Smooth muscle cell (in vitro differentiated cells): ENCODE measurements at regions not wholly inside any gene's neighbourhood (a gene's known extent, or its start where the extent isn't known, plus 50 kb on each side); places are given as distances from the start of the nearest gene placed in this dataset.
"Not testable (repeated sequence)": the region's sequence is repeated elsewhere in the genome, so short reads cannot be mapped to it uniquely, and the experiment has no call there.

ENCODE experiments used
- DNase-seq: peaks from one replicate; lab custom pipeline; 2025; ENCODE audit not compliant: unreplicated experiment; lab: John Stamatoyannopoulos, UW
- H2AFZ ChIP-seq: fragments of 200-600 bp; sonication (generic); 2 replicates; pipeline ENCODE4 v1.6.0; 2016; ENCODE audit warnings: antibody characterized with exemption, low read depth, mild to moderate bottlenecking
- H3F3A ChIP-seq: fragments of 200-600 bp; sonication (generic); 2 replicates; pipeline ENCODE4 v1.6.0; 2017; ENCODE audit warnings: antibody characterized with exemption, low read depth
- H3K27ac ChIP-seq: fragments of 200-600 bp; sonication (generic); 2 replicates; pipeline ENCODE4 v1.5.1; 2016; ENCODE audit warnings: low read depth, mild to moderate bottlenecking
- H3K27me3 ChIP-seq: fragments of 200-600 bp; sonication (generic); 2 replicates; pipeline ENCODE4 v1.6.1; 2016; ENCODE audit warnings: low read depth, mild to moderate bottlenecking
- H3K36me3 ChIP-seq: fragments of 200-600 bp; sonication (generic); 2 replicates; pipeline ENCODE4 v1.5.1; 2016; ENCODE audit warnings: low read depth
- H3K4me1 ChIP-seq: fragments of 200-600 bp; sonication (generic); 2 replicates; pipeline ENCODE4 v1.5.1; 2016; ENCODE audit warnings: low read depth
- H3K4me2 ChIP-seq: fragments of 200-600 bp; sonication (generic); 2 replicates; pipeline ENCODE4 v1.6.0; 2016; ENCODE audit warnings: mild to moderate bottlenecking
- H3K4me3 ChIP-seq: fragments of 200-600 bp; sonication (generic); 2 replicates; pipeline ENCODE4 v1.5.1; 2016; ENCODE audit warnings: mild to moderate bottlenecking
- H3K79me2 ChIP-seq: fragments of 200-600 bp; sonication (generic); 2 replicates; pipeline ENCODE4 v1.6.0; 2016; ENCODE audit warnings: low read depth, mild to moderate bottlenecking
- H3K9ac ChIP-seq: fragments of 200-600 bp; sonication (generic); 2 replicates; pipeline ENCODE4 v1.6.0; 2016; ENCODE audit warnings: low read depth
- H3K9me3 ChIP-seq: fragments of 200-600 bp; sonication (generic); replicated peaks from 2 replicates; pipeline ENCODE4 v1.5.1; 2016; ENCODE audit warnings: low read depth
- H4K20me1 ChIP-seq: fragments of 200-600 bp; sonication (generic); 2 replicates; pipeline ENCODE4 v1.6.0; 2016; ENCODE audit warnings: low read depth
- CTCF ChIP-seq: fragments of 200-600 bp; sonication (generic); IDR thresholded peaks from 2 replicates; pipeline ENCODE4 v1.5.1; 2017; ENCODE audit warnings: borderline replicate concordance, mild to moderate bottlenecking, antibody characterized with exemption; ENCODE audit not compliant: insufficient read depth, poor library complexity, severe bottlenecking
- WGBS: methylation state at CpG from one replicate; pipeline ENCODE4 v1.1.7; 2016; ENCODE audit warnings: low lambda C conversion rate; 5-methylcytosine and 5-hydroxymethylcytosine counted together

DNA sequence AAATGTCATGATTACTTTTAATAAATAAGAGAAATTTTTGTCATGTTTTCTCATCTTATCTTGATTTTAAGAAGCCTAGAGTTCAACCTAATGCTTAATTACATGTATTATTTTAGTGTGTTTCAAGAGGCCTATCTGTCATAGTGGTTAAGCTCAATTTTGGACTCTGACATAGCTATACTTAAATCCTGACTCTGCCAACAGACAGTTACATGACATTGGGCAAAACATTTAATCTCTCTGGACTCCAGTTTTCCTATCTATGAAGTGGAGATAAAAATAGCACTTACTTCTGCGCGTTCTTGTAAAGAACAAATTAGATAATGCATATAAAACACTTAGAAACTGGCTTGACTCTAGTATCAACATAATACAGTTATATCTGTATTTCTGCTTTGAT lies 417.8 kb downstream of the MRPL39 start:
- Histone ChIP-seq H2AFZ (no peak overlapping the region), H3F3A (no peaks in the 10 kb centered on the region), H3K36me3 (no peaks in the 10 kb centered on the region), H3K4me1 (no peaks in the 10 kb centered on the region), H3K9me3 (no peaks in the 10 kb centered on the region), H3K79me2 (no peaks in the 10 kb centered on the region), H3K27me3 (no peaks in the 10 kb centered on the region), H3K4me3 (no peak overlapping the region), H3K9ac (no peak overlapping the region), H3K4me2 (no peak overlapping the region), H4K20me1 (no peaks in the 10 kb centered on the region), H3K27ac (no peak overlapping the region)
- WGBS, result 85% methylated on average over 2 of the region's 2 CpGs
- DNase-seq, result no peak
- no peak for TF ChIP-seq CTCF

GRCh38 chr21:25188677-25189079 lies 418.6 kb downstream of the MRPL39 start:
- no peaks in the 10 kb centered on the region for H3F3A ChIP-seq
- WGBS, result 85% methylated on average over 2 of the region's 2 CpGs
- no peak overlapping the region for H3K4me2 ChIP-seq
- H3K4me3 ChIP-seq, result no peak overlapping the region
- no peak for TF ChIP-seq CTCF
- H3K9ac ChIP-seq, result no peak overlapping the region
- no peak for DNase-seq
- H3K27ac ChIP-seq, result no peak overlapping the region
- no peaks in the 10 kb centered on the region for H3K4me1 ChIP-seq
- no peaks in the 10 kb centered on the region for H3K36me3 ChIP-seq
- no peaks in the 10 kb centered on the region for H3K27me3 ChIP-seq
- H3K9me3 ChIP-seq, result no peaks in the 10 kb centered on the region
- no peaks in the 10 kb centered on the region for H4K20me1 ChIP-seq
- no peak overlapping the region for H2AFZ ChIP-seq
- H3K79me2 ChIP-seq, result no peaks in the 10 kb centered on the region

DNA sequence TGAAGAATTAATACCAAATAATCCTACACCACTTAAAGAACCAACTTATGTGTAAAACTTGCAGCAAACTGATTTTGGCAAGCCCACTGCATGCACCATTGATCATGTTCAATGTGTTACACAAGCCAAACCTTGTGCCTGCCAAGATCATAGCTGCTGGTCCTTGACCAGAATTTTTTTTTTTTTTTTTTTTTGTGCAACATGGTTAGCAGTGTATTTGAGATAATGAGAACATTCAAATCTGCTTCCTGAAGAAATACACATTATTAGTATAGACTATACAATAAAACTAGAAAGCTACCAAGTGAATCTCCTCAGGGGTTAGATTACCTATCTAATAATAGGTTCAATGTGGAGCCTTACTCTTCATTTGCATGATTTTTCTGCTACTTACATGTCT lies 421.0 kb downstream of the MRPL39 start:
- H3K27me3 ChIP-seq, result no peaks in the 10 kb centered on the region
- H3F3A ChIP-seq, result no peaks in the 10 kb centered on the region
- no peaks in the 10 kb centered on the region for H3K79me2 ChIP-seq
- DNase-seq, result no peak
- H3K4me2 ChIP-seq, result no peak overlapping the region
- no peaks in the 10 kb centered on the region for H4K20me1 ChIP-seq
- H2AFZ ChIP-seq, result no peak overlapping the region
- H3K4me3 ChIP-seq, result no peak overlapping the region
- no peak for TF ChIP-seq CTCF
- H3K4me1 ChIP-seq, result no peaks in the 10 kb centered on the region
- H3K36me3 ChIP-seq, result no peaks in the 10 kb centered on the region
- H3K9ac ChIP-seq, result no peak overlapping the region
- H3K9me3 ChIP-seq, result no peaks in the 10 kb centered on the region
- H3K27ac ChIP-seq, result no peak overlapping the region

DNA sequence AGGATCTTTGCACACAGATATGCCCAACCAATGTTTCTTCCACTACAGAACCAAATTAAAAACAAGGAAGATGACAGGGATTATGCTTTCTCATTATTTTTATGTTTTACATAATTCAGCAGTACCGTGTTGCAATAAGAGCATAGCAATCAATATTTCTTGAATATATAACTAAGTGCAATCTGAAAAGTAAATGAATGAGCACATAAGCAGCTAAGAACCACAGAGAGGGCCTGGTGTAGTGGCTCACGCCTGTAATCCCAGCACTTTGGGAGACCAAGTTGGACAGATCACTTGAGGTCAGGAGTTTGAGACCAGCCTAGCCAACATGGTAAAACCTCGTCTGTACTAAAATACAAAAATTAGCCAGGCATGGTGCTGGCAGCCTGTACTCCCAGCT lies 423.7 kb downstream of the MRPL39 start:
- Histone ChIP-seq H3K27me3 (no peaks in the 10 kb centered on the region), H3F3A (no peaks in the 10 kb centered on the region), H3K36me3 (no peaks in the 10 kb centered on the region), H3K9me3 (no peaks in the 10 kb centered on the region), H3K9ac (no peak overlapping the region), H4K20me1 (no peaks in the 10 kb centered on the region), H2AFZ (no peak overlapping the region), H3K4me2 (no peak overlapping the region), H3K4me1 (no peaks in the 10 kb centered on the region), H3K27ac (no peak overlapping the region), H3K79me2 (no peaks in the 10 kb centered on the region), H3K4me3 (no peak overlapping the region)
- no peak for TF ChIP-seq CTCF
- no peak for DNase-seq
- WGBS, result 76% methylated on average over 3 of the region's 3 CpGs

DNA sequence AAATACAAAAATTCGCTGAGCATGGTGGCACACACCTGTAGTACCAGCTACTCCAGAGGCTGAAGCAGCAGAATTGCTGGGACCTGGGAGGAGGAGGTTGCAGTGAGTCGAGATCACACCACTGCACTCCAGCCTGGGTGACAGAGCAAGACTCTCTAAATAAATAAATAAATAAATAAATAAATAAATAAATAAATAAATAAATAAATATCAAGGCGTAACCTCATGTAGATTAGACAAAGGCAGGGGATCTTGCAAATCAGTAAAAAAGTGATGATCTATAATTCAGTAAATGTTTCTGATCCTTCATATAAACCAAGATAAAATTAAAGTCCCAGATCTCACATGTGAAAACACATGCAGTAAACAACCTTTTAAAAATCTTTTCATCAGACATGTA lies 425.6 kb downstream of the MRPL39 start:
- not testable (repeated sequence) for H3F3A ChIP-seq, H3K4me3 ChIP-seq, DNase-seq, H3K36me3 ChIP-seq, H3K9ac ChIP-seq, H3K4me2 ChIP-seq, H3K4me1 ChIP-seq, H4K20me1 ChIP-seq, H3K9me3 ChIP-seq, H3K79me2 ChIP-seq, H3K27me3 ChIP-seq, H3K27ac ChIP-seq, H2AFZ ChIP-seq
- WGBS, result 88% methylated on average over 3 of the region's 3 CpGs
